ENCODE measurements at regions not wholly inside any gene's neighbourhood (a gene's known extent, or its start where the extent isn't known, plus 50 kb on each side); places are given as distances from the start of the nearest gene placed in this dataset.

DNA sequence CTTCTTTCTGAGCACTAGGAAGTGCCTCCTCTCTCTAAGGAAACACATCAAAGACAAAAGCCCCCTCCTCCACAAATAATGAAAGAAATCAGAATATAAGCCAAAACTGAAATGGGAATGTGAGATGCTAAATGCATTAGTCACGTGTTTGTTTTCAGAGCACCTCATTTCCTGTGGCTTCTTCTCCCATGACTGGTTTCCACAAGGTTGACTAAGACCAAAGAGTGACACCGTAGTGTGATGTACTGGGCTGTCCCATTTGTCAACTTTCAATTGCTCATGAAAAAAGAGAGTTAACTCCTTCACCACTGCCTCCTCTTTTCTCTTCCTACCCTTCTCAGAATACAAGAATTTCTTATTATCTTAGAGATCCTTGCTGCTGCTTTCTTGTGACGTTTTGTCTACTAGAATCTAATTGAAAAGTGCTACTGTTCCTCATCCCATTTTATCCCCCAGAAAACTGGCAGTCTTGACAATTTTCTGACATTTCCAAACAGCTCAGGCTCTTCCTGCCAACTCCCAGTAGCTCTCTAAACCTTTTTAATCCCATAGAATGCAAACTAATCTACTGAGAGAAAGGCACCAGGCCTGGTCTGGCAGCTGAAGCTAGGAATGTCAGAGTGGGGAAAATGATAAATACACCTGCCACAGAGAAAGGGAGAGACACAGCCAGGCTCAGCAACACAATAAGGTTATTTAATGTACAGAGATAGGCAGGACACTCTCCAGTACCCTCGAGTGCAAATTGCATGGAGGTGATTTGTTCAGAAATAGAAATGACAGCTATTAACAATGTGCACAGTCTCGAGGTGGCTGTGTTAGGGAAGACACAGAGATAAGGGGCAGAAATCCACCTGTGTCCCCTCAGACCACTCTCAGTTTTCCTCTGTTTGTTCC, 671.7 kb upstream of the NRSN1 start:
- TF ChIP-seq POLR2AphosphoS5 (IDR thresholded peaks at IDR 0.05; ENCODE audit: borderline replicate concordance, low read depth, low read length) (no peak), EZH2 (IDR thresholded peaks at IDR 0.05) (no peak), FOXP2 (optimal IDR thresholded peaks at IDR 0.05; ENCODE audit: control extremely low read depth, extremely low read length, insufficient read depth) (no peak)
